Urinary bladder (tissue), 3 donors: ENCODE measurements at regions not wholly inside any gene's neighbourhood (a gene's known extent, or its start where the extent isn't known, plus 50 kb on each side); places are given as distances from the start of the nearest gene placed in this dataset.

Experiments
- DNase-seq: peaks from one replicate; pipeline ENCODE4 v3.0.0-alpha.2; 2015; ENCODE audit errors: extremely low spot score
- H3K27ac ChIP-seq: one replicate; pipeline ENCODE4 v1.5.1; 2013; ENCODE audit warnings: low read depth, mild to moderate bottlenecking, moderate library complexity
- H3K36me3 ChIP-seq: one replicate; pipeline ENCODE4 v1.6.1; 2013; ENCODE audit warnings: mild to moderate bottlenecking, moderate library complexity; ENCODE audit not compliant: insufficient read depth
- H3K4me1 ChIP-seq: one replicate; pipeline ENCODE4 v1.6.1; 2013; ENCODE audit warnings: mild to moderate bottlenecking, moderate library complexity; ENCODE audit not compliant: insufficient read depth
- H3K4me3 ChIP-seq: one replicate; pipeline ENCODE4 v1.5.1; 2013; ENCODE audit warnings: low read depth, low read length
- WGBS: extraction: QIAGEN DNeasy Blood & Tissue Kit; methylation state at CpG from one replicate; pipeline ENCODE4 v1.1.7; 2013; 5-methylcytosine and 5-hydroxymethylcytosine counted together
- donor health status: healthy with polysubstance abuse.
- donor health status: healthy.

DNA sequence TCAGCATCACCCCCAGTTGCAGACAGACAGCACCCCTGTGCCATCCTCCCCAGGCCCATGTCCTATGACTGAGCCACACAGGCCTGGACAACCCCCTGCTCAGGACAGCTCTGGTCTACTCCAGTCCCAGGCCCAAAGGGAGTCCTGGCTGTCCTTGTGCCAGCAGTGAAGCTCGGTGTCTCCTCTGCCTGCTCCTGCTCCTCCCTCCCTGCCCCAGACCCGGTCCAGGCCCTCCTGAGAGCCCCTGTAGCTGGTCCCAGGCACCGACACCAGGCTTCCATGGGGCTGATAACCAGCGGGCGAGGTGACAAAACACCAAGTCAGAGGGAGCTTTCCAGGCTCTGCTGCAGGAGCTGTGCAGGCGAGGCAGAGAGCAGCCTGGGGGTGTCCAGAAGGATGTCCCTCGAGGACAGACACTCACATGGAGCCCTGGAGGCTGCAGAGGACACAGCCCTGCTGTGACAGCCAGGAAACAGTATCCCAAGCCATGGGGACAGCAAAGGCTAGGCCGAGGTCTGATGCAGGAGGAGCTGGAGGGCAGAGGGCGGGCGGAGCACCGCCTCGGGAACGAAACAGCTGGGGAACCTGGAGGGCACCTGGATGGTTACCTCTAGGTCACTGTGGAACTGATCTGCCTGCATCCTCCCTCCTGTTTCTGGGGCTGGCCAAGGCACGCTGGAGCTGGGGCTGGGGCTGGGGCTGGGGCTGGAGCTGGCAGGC lies 103.8 kb upstream of the PRR20G start:
- Histone ChIP-seq H3K4me1 (no peaks in the 10 kb centered on the region), H3K36me3 (no peaks in the 10 kb centered on the region), H3K27ac (no peak overlapping the region), H3K4me3 (no peak overlapping the region)
- WGBS: 71% methylated on average over 14 of the region's 14 CpGs
- no peak for DNase-seq

DNA sequence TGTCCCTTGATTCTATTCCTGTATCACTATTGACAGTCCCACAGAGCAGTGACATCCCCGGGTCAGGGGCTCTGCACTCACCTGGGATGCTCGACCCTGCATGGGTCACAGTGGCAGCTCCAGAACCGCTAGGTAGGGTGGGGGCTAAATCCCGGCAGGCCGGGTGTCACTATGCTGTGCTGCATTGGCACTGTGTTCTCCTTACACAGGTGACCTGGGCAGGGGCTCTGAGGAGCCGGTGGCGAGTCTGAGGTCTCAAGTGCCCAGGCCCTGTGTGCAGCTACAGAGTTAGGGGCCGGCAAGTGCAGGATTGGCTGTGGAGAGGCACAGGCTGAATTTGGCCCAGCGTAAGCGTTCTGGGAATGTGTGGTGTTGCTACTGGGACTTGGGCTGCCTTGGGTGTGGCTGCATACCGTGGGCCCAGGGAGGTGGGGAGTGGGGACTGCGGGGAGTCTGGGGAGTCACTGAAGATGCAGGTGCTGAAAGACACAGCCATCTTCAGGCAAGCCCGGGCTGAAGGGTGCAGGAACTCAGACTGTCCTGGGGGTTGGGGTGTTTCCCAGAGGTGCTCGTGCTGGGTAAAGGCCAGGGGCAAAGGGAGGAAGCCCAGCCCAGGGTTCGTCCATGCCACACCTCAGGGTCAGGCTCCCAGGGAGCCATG lies 102.6 kb upstream of the PRR20G start:
- no peaks in the 10 kb centered on the region for H3K4me1 ChIP-seq
- DNase-seq: no peak
- no peak overlapping the region for H3K4me3 ChIP-seq
- no peaks in the 10 kb centered on the region for H3K36me3 ChIP-seq
- H3K27ac ChIP-seq: no peak overlapping the region
- 67% methylated on average over 15 of the region's 15 CpGs for WGBS

DNA sequence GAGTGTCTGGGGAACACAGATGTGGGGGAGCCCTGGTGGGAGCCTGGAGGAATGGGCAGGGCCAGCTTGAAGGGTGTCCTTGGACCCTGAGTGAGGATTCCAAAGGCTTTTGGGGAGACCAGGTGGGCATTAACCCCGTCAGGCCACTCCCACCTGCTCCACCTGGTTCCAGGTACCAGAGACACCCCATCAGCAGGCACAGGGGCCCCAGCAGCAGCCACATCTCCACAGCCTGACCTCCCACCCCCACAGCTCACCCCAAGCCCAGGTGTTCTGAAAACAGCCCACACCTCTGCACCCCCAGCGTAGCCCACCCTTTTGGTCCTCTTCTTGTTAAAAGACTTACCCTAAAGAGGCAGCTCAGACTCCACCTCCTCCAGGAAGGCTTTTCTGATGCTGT lies 102.1 kb upstream of the PRR20G start:
- no peak for DNase-seq
- no peak overlapping the region for H3K27ac ChIP-seq
- 60% methylated on average over 2 of the region's 2 CpGs for WGBS
- H3K36me3 ChIP-seq: no peaks in the 10 kb centered on the region
- H3K4me1 ChIP-seq: no peaks in the 10 kb centered on the region
- H3K4me3 ChIP-seq: no peak overlapping the region

DNA sequence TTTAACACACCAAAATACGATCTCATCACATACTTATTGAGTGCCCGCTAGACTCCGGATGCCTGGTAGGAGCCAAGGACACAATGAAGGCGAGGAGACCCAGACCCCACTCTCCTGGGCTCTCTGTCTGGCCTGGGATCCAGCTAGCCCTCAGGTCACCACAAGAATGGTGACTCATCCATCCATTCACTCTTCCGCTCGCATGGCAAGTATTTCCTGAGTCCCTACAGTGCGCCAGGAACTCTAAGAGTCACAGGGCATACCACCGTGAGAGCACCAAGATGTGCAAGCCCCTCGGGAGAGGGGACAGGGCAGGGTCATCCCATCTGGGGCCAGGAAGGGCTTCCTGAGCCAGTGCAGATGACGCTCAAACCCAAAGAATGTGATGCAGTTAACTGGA lies 101.6 kb upstream of the PRR20G start:
- H3K4me3 ChIP-seq: no peak overlapping the region
- WGBS: 82% methylated on average over 10 of the region's 10 CpGs
- no peaks in the 10 kb centered on the region for H3K4me1 ChIP-seq
- no peak overlapping the region for H3K27ac ChIP-seq
- H3K36me3 ChIP-seq: no peaks in the 10 kb centered on the region
- no peak for DNase-seq

DNA sequence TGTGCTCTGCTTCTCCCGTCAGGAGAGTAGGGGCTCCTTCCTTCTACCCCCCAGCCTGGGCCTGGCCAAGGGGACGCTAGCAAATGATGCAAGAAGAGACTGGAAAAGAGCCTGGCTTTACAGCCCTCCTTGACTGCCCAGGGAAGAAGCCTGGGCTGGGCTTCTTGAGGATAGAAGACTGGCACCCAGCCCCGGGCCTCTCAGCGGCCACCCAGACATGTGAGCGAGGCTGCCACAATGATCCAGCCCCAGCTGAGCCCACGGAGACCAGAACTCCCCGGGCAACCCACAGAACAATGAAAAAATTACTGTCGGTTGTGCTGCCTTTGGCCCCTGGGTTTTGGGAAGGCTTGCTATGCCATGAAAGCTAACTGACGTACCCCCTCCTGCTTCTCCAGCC lies 100.6 kb upstream of the PRR20G start:
- no peak overlapping the region for H3K4me3 ChIP-seq
- no peak for DNase-seq
- H3K27ac ChIP-seq: no peak overlapping the region
- H3K36me3 ChIP-seq: no peaks in the 10 kb centered on the region
- 65% methylated on average over 9 of the region's 9 CpGs for WGBS
- no peaks in the 10 kb centered on the region for H3K4me1 ChIP-seq

DNA sequence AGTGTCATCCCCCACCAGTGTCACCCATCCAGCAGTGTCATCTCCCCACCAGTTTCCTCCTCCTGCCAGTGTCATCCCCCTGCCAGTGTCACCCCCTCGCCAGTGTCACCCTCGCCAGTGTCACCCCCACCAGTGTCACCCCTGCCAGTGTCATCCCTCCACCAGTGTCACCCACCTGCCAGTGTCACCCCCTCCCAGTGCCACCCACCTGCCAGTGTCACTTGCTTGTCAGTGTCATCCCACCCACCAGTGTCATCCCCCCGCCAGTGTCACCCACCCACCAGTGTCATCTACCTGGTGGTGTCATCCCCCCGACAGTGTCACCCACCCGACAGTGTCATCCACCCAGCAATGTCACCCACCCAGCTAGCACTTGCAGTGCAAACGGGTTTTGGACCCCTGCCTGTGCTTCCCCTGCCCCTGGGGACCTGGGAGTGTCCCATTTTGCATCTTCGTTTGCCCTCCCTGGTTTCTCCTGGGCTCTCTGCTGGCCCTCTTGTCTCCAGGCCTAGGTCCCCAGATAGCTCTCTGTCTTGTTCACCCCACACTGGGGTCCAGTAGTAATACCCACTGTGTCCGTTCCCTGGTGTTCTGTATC lies 99.8 kb upstream of the PRR20G start:
- H3K36me3 ChIP-seq: no peaks in the 10 kb centered on the region
- no peak overlapping the region for H3K27ac ChIP-seq
- no peak for DNase-seq
- 81% methylated on average over 8 of the region's 8 CpGs for WGBS
- H3K4me1 ChIP-seq: no peaks in the 10 kb centered on the region
- H3K4me3 ChIP-seq: no peak overlapping the region

DNA sequence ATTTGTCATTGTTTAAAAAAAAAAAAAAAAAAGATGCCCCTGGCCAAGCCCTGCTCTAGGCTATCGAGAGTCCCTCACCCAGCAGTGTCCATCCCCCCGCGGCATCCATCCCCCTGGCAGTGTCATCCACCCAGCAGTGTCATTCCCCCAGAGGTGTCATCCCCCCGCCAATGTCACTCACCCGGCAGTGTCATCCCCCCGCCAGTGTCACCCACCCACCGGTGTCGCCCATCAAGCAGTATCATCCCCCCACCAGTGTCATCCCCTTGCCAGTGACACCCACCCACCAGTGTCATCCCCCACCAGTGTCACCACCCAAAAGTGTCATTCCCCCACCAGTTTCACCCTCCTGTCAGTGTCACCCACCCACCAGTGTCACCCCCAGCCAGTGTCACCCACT lies 99.3 kb upstream of the PRR20G start:
- H3K4me3 ChIP-seq: no peak overlapping the region
- DNase-seq: no peak
- H3K36me3 ChIP-seq: no peaks in the 10 kb centered on the region
- no peaks in the 10 kb centered on the region for H3K4me1 ChIP-seq
- H3K27ac ChIP-seq: no peak overlapping the region
- WGBS: 85% methylated on average over 8 of the region's 8 CpGs

DNA sequence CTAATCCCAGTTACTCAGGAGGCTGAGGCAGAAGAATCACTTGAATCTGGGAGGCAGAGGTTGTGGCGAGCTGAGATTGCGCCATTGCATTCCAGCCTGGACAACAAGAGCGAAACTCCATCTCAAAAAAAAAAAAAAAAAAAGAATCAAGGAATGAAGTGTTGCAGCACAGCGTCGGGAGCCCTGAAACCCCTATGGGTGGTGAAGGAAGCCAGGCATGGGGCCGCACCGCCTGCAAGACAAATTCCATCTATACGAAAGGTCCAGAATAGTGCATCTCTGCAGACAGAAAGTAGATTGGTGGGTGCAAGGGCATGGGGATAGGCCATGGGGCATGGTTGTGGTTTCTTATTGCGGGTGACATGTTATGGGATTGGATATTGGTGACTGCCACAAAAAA lies 98.6 kb upstream of the PRR20G start:
- no peak for DNase-seq
- Histone ChIP-seq H3K4me3 (no peak overlapping the region), H3K27ac (no peak overlapping the region), H3K36me3 (no peaks in the 10 kb centered on the region), H3K4me1 (no peaks in the 10 kb centered on the region)
- 77% methylated on average over 9 of the region's 9 CpGs for WGBS

DNA sequence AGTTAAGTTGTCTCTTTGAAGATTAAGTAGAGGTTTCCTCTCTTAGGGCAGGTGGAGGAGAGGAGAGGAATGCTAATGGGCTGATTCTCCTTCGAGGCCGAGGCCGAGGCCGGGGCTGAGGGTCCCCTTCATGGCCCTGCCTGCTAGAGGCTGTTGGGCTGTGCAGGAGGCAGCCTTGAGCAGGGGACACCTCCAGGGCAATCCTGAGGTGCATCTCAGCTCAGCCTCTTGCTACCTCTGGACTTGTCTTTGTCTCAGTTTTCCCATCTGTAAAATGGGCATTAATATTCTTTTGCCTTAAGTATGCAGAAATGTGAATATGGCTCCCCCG lies 97.7 kb upstream of the PRR20G start:
- H3K27ac ChIP-seq: no peak overlapping the region
- DNase-seq: no peak
- H3K4me3 ChIP-seq: no peak overlapping the region
- no peaks in the 10 kb centered on the region for H3K36me3 ChIP-seq
- no peaks in the 10 kb centered on the region for H3K4me1 ChIP-seq
- WGBS: 88% methylated on average over 5 of the region's 5 CpGs

DNA sequence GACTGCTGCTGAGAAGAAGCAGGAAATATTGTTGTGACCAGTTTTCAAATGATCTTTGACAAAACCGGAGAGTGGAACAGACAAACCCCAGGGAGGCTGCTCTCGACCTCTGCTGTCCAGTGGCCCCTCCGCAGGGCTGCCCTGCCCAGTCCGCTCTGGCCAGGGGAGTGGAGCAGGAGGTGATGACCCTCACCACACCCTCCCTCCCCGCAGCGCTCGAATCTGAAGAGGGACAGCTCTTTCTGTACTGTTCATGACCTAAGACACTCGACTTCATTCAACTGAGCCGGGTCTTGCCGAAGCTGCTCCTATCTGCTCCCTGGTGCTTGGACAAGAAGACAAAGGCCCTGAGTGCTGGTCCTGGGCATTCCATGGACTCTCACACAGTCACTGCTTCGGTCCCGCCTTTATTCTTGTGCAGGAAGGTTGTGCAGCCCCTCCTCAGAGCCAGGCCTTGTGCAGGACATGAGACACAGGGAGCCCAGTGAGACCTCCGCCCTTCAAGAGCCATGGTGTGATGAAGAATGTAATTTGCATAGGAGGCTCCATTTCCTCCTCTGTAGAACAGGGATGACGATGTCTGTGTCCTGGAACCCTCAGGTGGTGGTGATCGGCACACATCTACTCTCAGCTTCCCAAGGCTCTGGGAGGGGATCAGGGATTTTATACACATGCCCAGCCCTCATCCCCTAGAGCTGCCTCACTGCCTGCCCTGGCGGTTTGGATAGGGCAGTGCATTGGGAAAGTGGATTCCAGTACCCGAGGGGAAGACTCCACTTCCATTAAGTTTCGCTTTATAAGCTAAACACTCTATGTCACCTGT lies 97.1 kb upstream of the PRR20G start:
- 74% methylated on average over 18 of the region's 18 CpGs for WGBS
- Histone ChIP-seq H3K4me1 (no peaks in the 10 kb centered on the region), H3K36me3 (no peaks in the 10 kb centered on the region), H3K27ac (no peak overlapping the region), H3K4me3 (no peak overlapping the region)
- DNase-seq: no peak

DNA sequence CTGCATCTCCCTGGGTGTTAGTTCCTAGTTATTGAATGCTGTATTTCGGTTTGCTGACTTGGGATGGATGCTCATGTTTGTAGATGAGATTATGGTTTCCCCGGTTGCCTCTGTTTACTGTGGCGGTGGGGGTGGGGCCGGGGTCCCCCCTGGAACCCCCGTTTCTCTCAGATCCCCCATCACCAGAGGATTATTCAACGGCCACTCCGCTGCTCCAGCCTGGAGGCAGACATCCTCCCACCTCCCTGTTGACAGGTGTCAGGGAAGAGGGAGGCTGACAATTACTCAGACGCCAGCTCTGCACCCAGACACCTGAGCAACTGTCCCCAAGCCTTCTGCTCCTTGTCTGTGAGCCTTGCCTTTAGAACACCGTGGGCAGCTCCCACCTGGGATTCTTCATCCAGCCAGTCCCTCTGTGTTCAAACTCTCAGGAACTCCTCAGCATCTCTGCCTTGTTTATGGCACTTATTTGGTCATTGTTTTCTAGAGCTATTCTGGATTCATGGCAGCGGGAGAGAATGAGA lies 95.9 kb upstream of the PRR20G start:
- H3K4me3 ChIP-seq: no peak overlapping the region
- no peak for DNase-seq
- 57% methylated on average over 10 of the region's 10 CpGs for WGBS
- no peak overlapping the region for H3K27ac ChIP-seq
- H3K4me1 ChIP-seq: no peaks in the 10 kb centered on the region
- no peaks in the 10 kb centered on the region for H3K36me3 ChIP-seq

DNA sequence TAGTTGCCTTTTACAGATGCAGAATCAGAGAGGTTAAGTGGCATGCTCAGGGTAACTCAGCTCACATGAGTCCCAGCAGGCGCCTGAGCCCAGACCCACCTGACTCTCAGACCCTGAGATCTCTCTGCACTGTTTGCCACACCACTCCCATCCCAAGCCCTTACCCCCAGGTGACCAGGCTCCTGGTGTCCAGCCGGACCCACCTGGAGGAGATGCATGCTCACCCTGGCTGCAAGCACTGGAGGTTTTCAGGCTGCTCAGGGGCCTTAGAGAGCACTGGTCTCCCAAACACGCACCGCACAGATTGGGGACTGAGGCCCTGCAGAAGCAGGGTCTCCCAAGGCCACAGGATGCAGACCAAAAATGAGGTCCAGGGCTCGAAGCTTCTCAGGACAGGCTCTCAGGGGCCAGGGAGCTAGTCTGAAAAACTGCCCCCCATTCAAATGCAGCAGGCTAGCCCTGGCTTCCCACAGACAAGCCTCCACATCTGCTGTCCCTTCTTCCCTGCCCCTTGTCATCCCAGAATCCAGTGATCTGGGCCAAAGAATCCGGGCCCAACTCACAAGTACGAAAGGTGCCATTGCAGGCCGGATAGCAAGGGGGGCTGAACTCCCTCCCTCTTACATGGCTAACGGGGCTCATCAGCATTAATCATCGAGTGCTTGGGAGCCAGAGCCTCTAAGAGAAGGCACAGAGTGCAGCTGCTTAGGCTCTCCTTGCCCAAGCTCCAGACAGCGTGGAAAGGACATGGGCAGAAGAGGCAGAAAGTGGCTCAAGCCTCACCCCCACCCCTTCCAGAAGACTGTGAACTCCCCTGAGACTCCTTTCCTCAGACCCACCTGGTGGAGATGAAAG lies 90.2 kb upstream of the PRR20G start:
- Histone ChIP-seq H3K27ac (no peak overlapping the region), H3K36me3 (no peaks in the 10 kb centered on the region), H3K4me3 (no peak overlapping the region), H3K4me1 (no peaks in the 10 kb centered on the region)
- DNase-seq: no peak
- WGBS: 71% methylated on average over 11 of the region's 11 CpGs
